K562 (cell line): ENCODE measurements at regions not wholly inside any gene's neighbourhood (a gene's known extent, or its start where the extent isn't known, plus 50 kb on each side); places are given as distances from the start of the nearest gene placed in this dataset.

Experiments used
- ATAC-seq: fragments of 200-7000 bp; cut with Tn5 transposase; 3 replicates; pipeline ENCODE4 v1.9.1; 2020; ENCODE audit warnings: moderate library complexity
- BruUV-seq: library from RNA; stranded (reverse); fragments of 400-500 nt; replicated peaks from 2 replicates; lab custom pipeline; 2021; lab: Mats Ljungman, UMichigan
- CTCF ChIA-PET: fragments of 300-600 bp; formaldehyde crosslinking; extraction: SDS; loops from one replicate; lab custom pipeline; 2021; ENCODE audit warnings: low intra/inter-chr PET ratio; lab: Yijun Ruan, JAX
- POLR2A ChIA-PET: fragments of 300-600, 350-650 bp; sonication (Branson Sonifier 250); formaldehyde crosslinking; extraction: SDS; loops from one replicate; lab custom pipeline; 2021; ENCODE audit warnings: antibody characterized with exemption, inconsistent platforms; lab: Yijun Ruan, JAX
- DNase-seq, 4 experiments: peaks; one replicate each; pipeline versions ENCODE4 v3.0.0 to v3.0.0-alpha.2; 2011 to 2018; ENCODE audit warnings: low spot score in 3 of 4, mixed read lengths in 3 of 4; ENCODE audit errors: extremely low read depth in 1 of 4
- FAIRE-seq: peaks from 2 replicates; lab custom pipeline; 2011; peaks lifted over from hg19 to GRCh38; lab: Jason Lieb, UNC
- H2AFZ ChIP-seq: 2 replicates; pipeline ENCODE4 v1.6.0; 2011; ENCODE audit warnings: low read depth, low read length, control low read depth, inconsistent platforms
- H3K27ac ChIP-seq: fragments of 200-600 bp; 3 replicates; pipeline ENCODE4 v1.8.0; 2011; ENCODE audit warnings: low read depth, mild to moderate bottlenecking, control low read depth, inconsistent platforms, low read length, moderate library complexity, mixed read lengths; ENCODE audit errors: extremely low read depth
- H3K27me3 ChIP-seq, 2 experiments: fragments of 300-600 bp in 1 of 2; 2 replicates in 1 of 2; 3 replicates in 1 of 2; pipeline versions ENCODE4 v1.6.0 to v1.8.0; 2011; ENCODE audit warnings: inconsistent platforms in 2 of 2, low read length in 2 of 2, mild to moderate bottlenecking in 1 of 2, mixed read lengths in 1 of 2, moderate library complexity in 1 of 2; ENCODE audit not compliant: control insufficient read depth in 2 of 2, insufficient read depth in 2 of 2
- H3K36me3 ChIP-seq: fragments of 300-600 bp; 3 replicates; pipeline ENCODE4 v1.8.0; 2011; ENCODE audit warnings: mild to moderate bottlenecking, low read length, inconsistent platforms; ENCODE audit not compliant: control insufficient read depth, insufficient read depth
- H3K4me1 ChIP-seq, 2 experiments: fragments of 200-600 bp in 1 of 2; replicated peaks in 1 of 2; 2 replicates in 1 of 2; 3 replicates in 1 of 2; pipeline versions ENCODE4 v1.5.1 to v1.8.0; 2011; ENCODE audit warnings: inconsistent platforms in 2 of 2, low read length in 2 of 2, mild to moderate bottlenecking in 1 of 2, mixed read lengths in 1 of 2, moderate library complexity in 1 of 2; ENCODE audit not compliant: control insufficient read depth in 2 of 2, insufficient read depth in 2 of 2
- H3K4me2 ChIP-seq: 2 replicates; pipeline ENCODE4 v1.6.1; 2011; ENCODE audit warnings: low read length, control low read depth, inconsistent platforms, mixed read lengths; ENCODE audit not compliant: insufficient read depth
- H3K4me3 ChIP-seq: fragments of 200-600 bp; sonication (generic), shearing (Covaris generic); 2 replicates; pipeline ENCODE4 v1.5.1; 2016; ENCODE audit warnings: control low read depth, inconsistent platforms
- H3K79me2 ChIP-seq: fragments of 200-600 bp; 3 replicates; pipeline ENCODE4 v1.8.0; 2011; ENCODE audit warnings: low read length, inconsistent platforms; ENCODE audit not compliant: control insufficient read depth, insufficient read depth
- H3K9ac ChIP-seq, 2 experiments: 2 replicates each; pipeline versions ENCODE4 v1.6.0 to v1.6.1; 2011; ENCODE audit warnings: low read depth in 2 of 2, low read length in 2 of 2, control low read depth in 1 of 2, inconsistent platforms in 1 of 2, mild to moderate bottlenecking in 1 of 2, mixed read lengths in 1 of 2; ENCODE audit not compliant: insufficient read depth in 1 of 2
- H3K9me1 ChIP-seq: one replicate; pipeline ENCODE4 v1.6.0; 2011; ENCODE audit warnings: inconsistent platforms, mild to moderate bottlenecking, low read length, moderate library complexity; ENCODE audit not compliant: control insufficient read depth, insufficient read depth
- H3K9me3 ChIP-seq: replicated peaks from 2 replicates; pipeline ENCODE4 v1.5.1; 2011; ENCODE audit warnings: low read depth, low read length, inconsistent platforms; ENCODE audit not compliant: control insufficient read depth, insufficient read depth
- H4K20me1 ChIP-seq: replicated peaks from 2 replicates; pipeline ENCODE4 v1.6.1; 2011; ENCODE audit warnings: low read length, inconsistent platforms, mixed read lengths; ENCODE audit not compliant: control insufficient read depth, insufficient read depth
- CBFA2T3 ChIP-seq: fragments of 450-650 bp; IDR thresholded peaks from 2 replicates; pipeline ENCODE4 v1.6.1; 2017
- GTF2E2 ChIP-seq: fragments of 200-800 bp; sonication (Bioruptor generic); IDR thresholded peaks from 2 replicates; pipeline ENCODE4 v1.6.1; 2016; ENCODE audit warnings: missing genetic modification characterization, missing compliant biosample characterization
- KLF16 ChIP-seq: IDR thresholded peaks from 2 replicates; pipeline ENCODE4 v1.6.1; 2016; ENCODE audit warnings: antibody characterized with exemption
- NBN ChIP-seq: fragments of 450-650 bp; IDR thresholded peaks from 2 replicates; pipeline ENCODE4 v1.6.1; 2016; ENCODE audit warnings: low read depth, mild to moderate bottlenecking
- RBM14 ChIP-seq: fragments of 200-400 bp; formaldehyde crosslinking; IDR thresholded peaks from 2 replicates; pipeline ENCODE4 v1.6.1; 2018; ENCODE audit warnings: low read depth, mild to moderate bottlenecking, low read length, moderate library complexity, borderline replicate concordance; ENCODE audit not compliant: insufficient read depth
- XRCC4 ChIP-seq: IDR thresholded peaks from one replicate; pipeline ENCODE4 v1.6.1; 2011; ENCODE audit not compliant: insufficient read depth, insufficient read length; ENCODE audit errors: extremely low read depth
- ZFX ChIP-seq: sonication (generic); formaldehyde crosslinking; IDR thresholded peaks from 2 replicates; pipeline ENCODE4 v1.8.0; 2022; ENCODE audit warnings: mild to moderate bottlenecking, missing genetic modification reagents, moderate library complexity
- ZNF23 ChIP-seq: fragments of 250-450 bp; sonication (Bioruptor Pico); IDR thresholded peaks from 2 replicates; pipeline ENCODE4 v1.4.0; 2020; ENCODE audit warnings: mild to moderate bottlenecking
- ZNF699 ChIP-seq: fragments of 250-450 bp; sonication (Bioruptor Pico); IDR thresholded peaks from 2 replicates; pipeline ENCODE4 v1.8.0; 2021; ENCODE audit warnings: mild to moderate bottlenecking, moderate library complexity; ENCODE audit not compliant: insufficient replicate concordance
- WGBS: fragments of 100-300 bp; shearing (Covaris generic); methylation state at CpG from one replicate; pipeline ENCODE4 v1.1.6; 2016; ENCODE audit warnings: low coverage, mixed read lengths; ENCODE audit not compliant: insufficient coverage; ENCODE audit errors: missing lambda C conversion rate; 5-methylcytosine and 5-hydroxymethylcytosine counted together
- in situ Hi-C: fragments of 300-500 bp; cut with MboI; formaldehyde crosslinking; loops from 4 replicates; pipeline ENCODE4 v1.15.0; 2018; ENCODE audit warnings: inconsistent platforms, mixed read lengths
- intact Hi-C: fragments of 100-400 bp; cut with micrococcal nuclease; formaldehyde crosslinking; loops from 2 replicates; pipeline ENCODE4 v1.14.2; 2022
- TF ChIP-seq, protein P1 (sequence below): fragments of 250-450 bp; sonication (Bioruptor Pico); IDR thresholded peaks from 2 replicates; pipeline ENCODE4 v1.8.0; 2021; ENCODE audit warnings: mild to moderate bottlenecking, moderate library complexity
- TF ChIP-seq, protein P2 (sequence below), 2 experiments: fragments of 250-450 bp in 1 of 2; fragments of 450-650 bp in 1 of 2; sonication (Bioruptor Pico) in 1 of 2; IDR thresholded peaks; 2 replicates each; pipeline versions ENCODE4 v1.6.1 to v1.8.0; 2016 to 2021; ENCODE audit warnings: mild to moderate bottlenecking in 2 of 2, moderate library complexity in 2 of 2, missing compliant biosample characterization in 1 of 2, missing genetic modification characterization in 1 of 2

DNA sequence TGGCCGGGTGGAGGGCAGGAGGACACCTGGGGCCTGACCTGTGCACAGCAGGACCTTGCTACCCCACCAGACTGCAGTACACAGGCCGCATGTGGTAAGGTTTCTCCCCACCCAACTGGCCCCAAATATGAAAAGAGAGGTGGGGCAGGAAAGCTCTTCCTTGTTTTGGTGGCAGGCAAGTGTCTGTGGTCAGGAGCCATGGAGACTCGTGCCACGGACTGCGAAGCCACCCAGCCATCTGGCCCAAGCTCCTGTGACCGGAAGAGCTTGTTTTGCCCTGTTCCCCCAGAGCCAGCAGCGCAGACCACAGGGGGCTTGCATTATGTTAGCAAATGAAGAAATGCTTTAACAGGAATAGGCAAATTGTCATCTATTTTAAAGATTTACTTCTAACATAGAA, 54.9 kb downstream of the OLIG1 start:
- intact Hi-C loops (loop anchor here (5.0 kb wide), 1 partner anchor 293 kb away; no protein-coding TSS in a partner anchor), in situ Hi-C loops (no loop called here)
- no peak overlapping the region for H3K9ac ChIP-seq
- H3K9me3 ChIP-seq, result no peaks in the 10 kb centered on the region
- H3K27ac ChIP-seq, result no peak overlapping the region
- no peak for TF ChIP-seq XRCC4
- no peak for TF ChIP-seq CBFA2T3
- TF ChIP-seq GTF2E2 (tag), result no peak
- no peak for TF ChIP-seq ZNF699 (CRISPR knock-in tag)
- TF ChIP-seq ZFX (CRISPR knock-in tag), result no peak
- TF ChIP-seq NBN, result no peak
- TF ChIP-seq, protein P1, sequence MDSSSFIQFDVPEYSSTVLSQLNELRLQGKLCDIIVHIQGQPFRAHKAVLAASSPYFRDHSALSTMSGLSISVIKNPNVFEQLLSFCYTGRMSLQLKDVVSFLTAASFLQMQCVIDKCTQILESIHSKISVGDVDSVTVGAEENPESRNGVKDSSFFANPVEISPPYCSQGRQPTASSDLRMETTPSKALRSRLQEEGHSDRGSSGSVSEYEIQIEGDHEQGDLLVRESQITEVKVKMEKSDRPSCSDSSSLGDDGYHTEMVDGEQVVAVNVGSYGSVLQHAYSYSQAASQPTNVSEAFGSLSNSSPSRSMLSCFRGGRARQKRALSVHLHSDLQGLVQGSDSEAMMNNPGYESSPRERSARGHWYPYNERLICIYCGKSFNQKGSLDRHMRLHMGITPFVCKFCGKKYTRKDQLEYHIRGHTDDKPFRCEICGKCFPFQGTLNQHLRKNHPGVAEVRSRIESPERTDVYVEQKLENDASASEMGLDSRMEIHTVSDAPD (CRISPR knock-in tag), result no peak
- TF ChIP-seq RBM14, result no peak
- no peak for TF ChIP-seq KLF16
- no peak for TF ChIP-seq ZNF23 (CRISPR knock-in tag)
- TF ChIP-seq, protein P2, sequence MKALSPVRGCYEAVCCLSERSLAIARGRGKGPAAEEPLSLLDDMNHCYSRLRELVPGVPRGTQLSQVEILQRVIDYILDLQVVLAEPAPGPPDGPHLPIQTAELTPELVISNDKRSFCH (CRISPR knock-in tag; IDR thresholded peaks at IDR 0.05), result no peak
- TF ChIP-seq, protein P2 (tag; IDR thresholded peaks at IDR 0.05), result no peak
- no peaks in the 10 kb centered on the region for H3K9me1 ChIP-seq
- no peak overlapping the region for H3K4me3 ChIP-seq
- H3K4me1 ChIP-seq, result no peaks in the 10 kb centered on the region; a peak in 2 of 5 replicates
- H3K79me2 ChIP-seq, result no peaks in the 10 kb centered on the region
- FAIRE-seq (no peak), DNase-seq (no peak), ATAC-seq (no peak)
- ChIA-PET CTCF (no interaction called here), POLR2A (interaction anchor here (1.6 kb wide), 1 partner anchor 9 kb away, joined by 4 read pairs; no protein-coding TSS in a partner anchor)
- H4K20me1 ChIP-seq, result no peaks in the 10 kb centered on the region
- peaks cover 17 to 40% of the 10 kb centered on the region in 2 experiments; a peak in 3 of 5 replicates for H3K27me3 ChIP-seq
- H3K4me2 ChIP-seq, result no peak overlapping the region
- H3K36me3 ChIP-seq, result no peaks in the 10 kb centered on the region
- no TSS peak for BruUV-seq
- no peak overlapping the region for H2AFZ ChIP-seq
- 3% methylated on average over 7 of the region's 7 CpGs for WGBS
